Thoracic aorta (tissue), 2 donors: ENCODE measurements at regions not wholly inside any gene's neighbourhood (a gene's known extent, or its start where the extent isn't known, plus 50 kb on each side); places are given as distances from the start of the nearest gene placed in this dataset.
"Not testable (repeated sequence)": the region's sequence is repeated elsewhere in the genome, so short reads cannot be mapped to it uniquely, and the experiment has no call there.

ENCODE experiments used
- ATAC-seq: fragments of 150-250 bp; one replicate; pipeline ENCODE4 v1.8.0; 2017; ENCODE audit warnings: low read depth; ENCODE audit not compliant: insufficient number of reproducible peaks, low FRiP score
- DNase-seq: peaks from one replicate; pipeline ENCODE4 v3.0.0-alpha.2; 2020; ENCODE audit warnings: low spot score
- H3K27ac ChIP-seq, 2 donors: fragments of 200-600 bp; sonication (generic); 1 replicate in 1 of 2; 2 replicates in 1 of 2; pipeline ENCODE4 v1.5.1; 2016; ENCODE audit warnings: mild to moderate bottlenecking in 2 of 2, moderate library complexity in 2 of 2
- H3K27me3 ChIP-seq: fragments of 200-600 bp; sonication (generic); replicated peaks from 2 replicates; pipeline ENCODE4 v1.6.0; 2016; ENCODE audit warnings: mild to moderate bottlenecking; ENCODE audit not compliant: insufficient read depth
- H3K36me3 ChIP-seq: fragments of 200-600 bp; sonication (generic); one replicate; pipeline ENCODE4 v1.5.1; 2016
- H3K4me1 ChIP-seq, 2 donors: fragments of 200-600 bp; sonication (generic); 1 replicate in 1 of 2; 2 replicates in 1 of 2; pipeline versions ENCODE4 v1.5.1 to v1.6.0; 2016; ENCODE audit warnings: low read depth in 2 of 2, mild to moderate bottlenecking in 1 of 2; ENCODE audit not compliant: control insufficient read depth in 1 of 2
- H3K4me3 ChIP-seq: fragments of 200-600 bp; sonication (generic); 2 replicates; pipeline ENCODE4 v1.5.1; 2016; ENCODE audit warnings: mild to moderate bottlenecking
- H3K9me3 ChIP-seq: fragments of 200-600 bp; sonication (generic); 2 replicates; pipeline ENCODE4 v1.5.1; 2016
- TF ChIP-seq, protein P1 (sequence below): fragments of 200-600 bp; sonication (generic); IDR thresholded peaks from one replicate; pipeline ENCODE4 v1.5.1; 2019; ENCODE audit warnings: antibody characterized with exemption

DNA sequence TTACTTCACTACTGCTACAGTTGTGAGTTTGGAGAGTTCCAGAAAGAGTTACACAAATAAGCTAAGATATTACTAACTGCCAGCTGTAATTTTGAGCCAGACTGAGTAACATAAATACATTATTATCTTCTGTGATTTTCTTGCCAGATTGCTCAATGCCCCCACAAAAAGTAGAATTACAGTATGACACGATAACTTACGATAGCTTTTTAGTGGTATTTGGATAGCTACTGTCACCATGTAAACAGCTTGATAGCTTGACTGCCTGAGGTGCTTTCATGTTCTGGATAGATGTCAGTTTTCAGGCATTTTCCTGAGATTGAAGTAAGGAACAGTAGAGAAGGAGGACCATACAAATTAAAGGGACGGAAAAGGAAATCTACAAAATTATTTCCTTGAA is 533.3 kb downstream of the SOCS6 start:
- Histone ChIP-seq H3K4me3 (no peak overlapping the region), H3K27me3 (no peaks in the 10 kb centered on the region), H3K36me3 (no peaks in the 10 kb centered on the region), H3K4me1 (no peaks in the 10 kb centered on the region), H3K27ac (no peak overlapping the region), H3K9me3 (peaks cover 4% of the 10 kb centered on the region)
- TF ChIP-seq, protein P1, sequence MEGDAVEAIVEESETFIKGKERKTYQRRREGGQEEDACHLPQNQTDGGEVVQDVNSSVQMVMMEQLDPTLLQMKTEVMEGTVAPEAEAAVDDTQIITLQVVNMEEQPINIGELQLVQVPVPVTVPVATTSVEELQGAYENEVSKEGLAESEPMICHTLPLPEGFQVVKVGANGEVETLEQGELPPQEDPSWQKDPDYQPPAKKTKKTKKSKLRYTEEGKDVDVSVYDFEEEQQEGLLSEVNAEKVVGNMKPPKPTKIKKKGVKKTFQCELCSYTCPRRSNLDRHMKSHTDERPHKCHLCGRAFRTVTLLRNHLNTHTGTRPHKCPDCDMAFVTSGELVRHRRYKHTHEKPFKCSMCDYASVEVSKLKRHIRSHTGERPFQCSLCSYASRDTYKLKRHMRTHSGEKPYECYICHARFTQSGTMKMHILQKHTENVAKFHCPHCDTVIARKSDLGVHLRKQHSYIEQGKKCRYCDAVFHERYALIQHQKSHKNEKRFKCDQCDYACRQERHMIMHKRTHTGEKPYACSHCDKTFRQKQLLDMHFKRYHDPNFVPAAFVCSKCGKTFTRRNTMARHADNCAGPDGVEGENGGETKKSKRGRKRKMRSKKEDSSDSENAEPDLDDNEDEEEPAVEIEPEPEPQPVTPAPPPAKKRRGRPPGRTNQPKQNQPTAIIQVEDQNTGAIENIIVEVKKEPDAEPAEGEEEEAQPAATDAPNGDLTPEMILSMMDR: no peak
- DNase-seq (no peak), ATAC-seq (no peak)

DNA sequence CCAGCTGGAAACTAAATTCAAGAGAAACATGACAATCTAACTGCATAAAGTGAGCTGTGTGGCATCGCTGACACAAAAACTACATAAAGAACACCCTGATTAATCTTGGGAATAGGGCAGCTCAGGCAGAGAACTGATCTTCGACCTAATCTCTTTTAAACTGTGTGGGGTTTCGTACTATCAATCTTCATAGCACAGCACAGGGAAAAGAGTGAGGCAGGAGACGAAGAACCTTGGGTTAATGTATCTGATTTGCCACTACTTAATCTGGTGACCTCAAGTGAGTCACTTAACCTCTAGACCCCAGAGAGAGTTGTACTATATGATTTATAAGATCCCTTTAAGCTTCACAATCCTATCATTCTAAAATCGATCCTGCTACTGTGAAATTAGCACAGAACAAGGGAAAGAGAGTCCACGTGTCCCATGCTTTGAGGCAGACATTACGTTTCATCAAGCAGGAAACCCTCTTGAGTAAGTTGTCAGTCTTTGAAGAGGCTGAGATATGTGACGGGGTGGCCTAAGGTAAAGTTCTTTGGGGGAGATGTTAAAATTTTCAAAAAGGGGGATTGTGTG is 519.7 kb downstream of the SOCS6 start:
- H3K27ac ChIP-seq: no peak overlapping the region
- TF ChIP-seq, protein P1: no peak
- ATAC-seq: no peak
- H3K4me3 ChIP-seq: no peak overlapping the region
- H3K4me1 ChIP-seq: no peaks in the 10 kb centered on the region
- no peak for DNase-seq
- H3K36me3 ChIP-seq: no peaks in the 10 kb centered on the region
- H3K9me3 ChIP-seq: no peaks in the 10 kb centered on the region
- H3K27me3 ChIP-seq: no peaks in the 10 kb centered on the region

DNA sequence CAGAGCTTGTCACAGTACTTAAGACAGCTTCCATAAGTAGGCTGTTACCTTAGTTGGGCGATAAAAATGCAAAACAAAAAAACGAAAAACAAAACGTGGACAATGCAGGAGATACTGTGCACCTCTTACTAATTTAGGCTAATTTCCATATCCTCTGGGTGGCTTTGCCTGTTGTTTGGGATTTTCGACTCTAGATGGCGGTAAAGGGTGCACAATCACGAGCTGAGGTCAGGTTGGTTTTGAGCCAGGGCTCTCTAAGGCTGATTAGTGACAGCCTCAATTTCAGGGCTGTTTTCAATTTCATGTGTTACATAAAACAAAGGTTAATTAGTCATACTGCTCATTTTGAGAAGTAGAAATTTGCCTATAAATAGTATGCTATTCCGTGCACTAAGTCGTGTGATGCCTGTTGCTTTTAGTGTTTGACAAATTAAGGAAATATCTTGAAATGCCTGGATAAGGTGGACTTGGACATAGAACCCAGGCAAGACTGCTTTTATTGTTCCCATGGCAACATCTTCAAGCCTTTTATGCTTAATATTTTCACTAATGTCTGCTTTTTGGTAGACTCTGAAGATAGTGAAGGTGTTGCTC is 493.1 kb downstream of the SOCS6 start:
- Histone ChIP-seq H3K27ac (no peak overlapping the region), H3K4me3 (no peak overlapping the region), H3K27me3 (no peaks in the 10 kb centered on the region), H3K4me1 (no peaks in the 10 kb centered on the region), H3K36me3 (no peaks in the 10 kb centered on the region), H3K9me3 (no peaks in the 10 kb centered on the region)
- DNase-seq: no peak
- ATAC-seq: no peak
- TF ChIP-seq, protein P1: peak; percentile 32

DNA sequence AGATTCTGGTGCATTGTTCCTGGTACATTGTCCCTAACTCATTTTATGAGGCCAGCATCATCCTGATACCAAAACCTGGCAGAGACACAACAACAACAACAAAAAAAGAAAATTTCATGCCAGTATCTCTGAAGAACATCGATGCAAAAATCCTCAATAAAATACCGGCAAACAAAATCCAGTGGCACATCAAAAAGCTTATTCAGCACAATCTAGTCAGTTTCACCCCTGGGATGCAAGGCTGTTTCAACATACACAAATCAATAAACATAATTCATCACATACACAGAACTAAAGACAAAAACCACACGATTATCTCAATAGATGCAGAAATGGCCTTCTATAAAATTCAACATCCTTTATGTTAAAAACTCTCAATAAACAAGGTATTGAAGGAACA is 477.4 kb downstream of the SOCS6 start:
- not testable (repeated sequence) for H3K9me3 ChIP-seq, H3K27ac ChIP-seq, H3K4me1 ChIP-seq, H3K36me3 ChIP-seq, ATAC-seq, H3K27me3 ChIP-seq, H3K4me3 ChIP-seq, DNase-seq

DNA sequence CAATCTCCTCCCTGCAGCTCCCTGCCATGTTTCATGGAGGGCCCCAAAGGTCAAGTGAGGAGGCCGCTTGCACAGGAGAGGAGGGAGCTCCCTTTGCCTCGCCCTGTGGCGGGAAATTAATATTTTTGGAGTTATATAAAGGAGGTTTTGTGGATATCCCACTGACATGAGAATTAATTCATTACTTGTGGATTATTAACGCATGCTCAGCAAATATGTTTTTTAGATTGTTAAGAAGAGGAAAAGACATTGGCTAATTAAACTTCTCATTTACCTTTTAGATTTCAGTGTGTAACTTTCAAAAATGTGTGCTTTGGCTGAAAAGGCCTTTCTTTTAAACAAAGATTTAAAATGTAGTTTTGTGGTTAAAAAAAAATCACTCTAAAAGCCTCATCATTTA is 474.0 kb downstream of the SOCS6 start:
- TF ChIP-seq, protein P1: no peak
- no peak overlapping the region for H3K4me3 ChIP-seq
- H3K36me3 ChIP-seq: no peaks in the 10 kb centered on the region
- no peaks in the 10 kb centered on the region for H3K27me3 ChIP-seq
- H3K9me3 ChIP-seq: no peaks in the 10 kb centered on the region
- DNase-seq (no peak), ATAC-seq (no peak)
- no peaks in the 10 kb centered on the region for H3K4me1 ChIP-seq
- no peak overlapping the region for H3K27ac ChIP-seq

DNA sequence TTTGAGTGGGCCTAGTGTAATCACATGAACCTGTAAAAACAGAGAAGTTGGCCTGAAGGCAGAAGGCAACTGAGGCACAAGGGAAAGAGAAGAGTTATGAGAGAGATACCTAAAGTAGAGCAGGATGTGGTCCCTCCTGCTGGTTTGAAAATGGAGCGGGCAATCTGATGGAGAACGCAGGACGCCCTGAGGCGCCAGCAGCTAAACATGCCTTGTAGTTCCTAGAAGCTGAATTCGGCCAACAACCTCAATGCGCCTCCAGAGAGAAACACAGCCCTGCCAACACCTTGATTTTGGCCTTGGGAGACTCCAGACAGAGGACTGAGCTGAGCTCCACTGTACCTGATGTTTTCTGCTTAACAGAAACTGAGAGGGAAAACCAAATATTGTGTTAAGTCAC is 469.9 kb downstream of the SOCS6 start:
- Histone ChIP-seq H3K36me3 (no peaks in the 10 kb centered on the region), H3K27ac (no peak overlapping the region), H3K9me3 (no peaks in the 10 kb centered on the region), H3K4me3 (no peak overlapping the region), H3K4me1 (no peaks in the 10 kb centered on the region), H3K27me3 (no peaks in the 10 kb centered on the region)
- DNase-seq (no peak), ATAC-seq (no peak)
- TF ChIP-seq, protein P1: no peak
